Endodermal cell (in vitro differentiated cells): ENCODE measurements at regions not wholly inside any gene's neighbourhood (a gene's known extent, or its start where the extent isn't known, plus 50 kb on each side); places are given as distances from the start of the nearest gene placed in this dataset.

Source experiments
- DNase-seq: peaks from one replicate; pipeline ENCODE4 v3.0.0-alpha.2; 2017
- H3K27ac ChIP-seq: 2 replicates; pipeline ENCODE4 v1.5.1; 2013; ENCODE audit warnings: mild to moderate bottlenecking, low read depth, low read length, moderate library complexity
- H3K27me3 ChIP-seq: 2 replicates; pipeline ENCODE4 v1.6.1; 2013; ENCODE audit warnings: mild to moderate bottlenecking, low read length, moderate library complexity; ENCODE audit not compliant: insufficient read depth, control insufficient read depth, poor library complexity, severe bottlenecking
- H3K36me3 ChIP-seq: 2 replicates; pipeline ENCODE4 v1.7.0; 2013; ENCODE audit warnings: mild to moderate bottlenecking, low read length, moderate library complexity; ENCODE audit not compliant: control insufficient read depth, insufficient read depth
- H3K4me1 ChIP-seq: one replicate; pipeline ENCODE4 v1.7.0; 2013; ENCODE audit warnings: low read length; ENCODE audit not compliant: control insufficient read depth, insufficient read depth
- H3K4me3 ChIP-seq: 2 replicates; pipeline ENCODE4 v1.5.1; 2013; ENCODE audit warnings: mild to moderate bottlenecking, low read length, moderate library complexity
- H3K9ac ChIP-seq: 2 replicates; pipeline ENCODE4 v1.6.1; 2013; ENCODE audit warnings: mild to moderate bottlenecking, low read length, moderate library complexity; ENCODE audit not compliant: poor library complexity, severe bottlenecking; ENCODE audit errors: extremely low read depth
- H3K9me3 ChIP-seq: 2 replicates; pipeline ENCODE4 v1.6.1; 2013; ENCODE audit warnings: mild to moderate bottlenecking, low read length, moderate library complexity; ENCODE audit not compliant: control insufficient read depth
- H3K27ac Mint-ChIP-seq: 2 replicates; pipeline ENCODE4 v1.8.0; 2020; ENCODE audit warnings: mixed read lengths
- H3K27me3 Mint-ChIP-seq: 2 replicates; pipeline ENCODE4 v1.8.0; 2021; ENCODE audit warnings: mild to moderate bottlenecking, mixed read lengths; ENCODE audit not compliant: insufficient read depth
- H3K36me3 Mint-ChIP-seq: 2 replicates; pipeline ENCODE4 v1.8.0; 2020; ENCODE audit warnings: low read depth, mixed read lengths
- H3K4me1 Mint-ChIP-seq: 2 replicates; pipeline ENCODE4 v1.8.0; 2020; ENCODE audit warnings: mixed read lengths
- H3K4me3 Mint-ChIP-seq: 2 replicates; pipeline ENCODE4 v1.8.0; 2020; ENCODE audit warnings: mild to moderate bottlenecking, moderate library complexity, mixed read lengths
- H3K9me3 Mint-ChIP-seq: 2 replicates; pipeline ENCODE4 v1.8.0; 2020; ENCODE audit warnings: mild to moderate bottlenecking, mixed read lengths
- WGBS, 2 experiments: methylation state at CpG; one replicate each; pipeline versions ENCODE4 v1.1.5 to v1.1.7; 2013; ENCODE audit warnings: missing lambda C conversion rate in 2 of 2, mixed read lengths in 1 of 2; ENCODE audit not compliant: insufficient coverage in 1 of 2, insufficient read length in 1 of 2; 5-methylcytosine and 5-hydroxymethylcytosine counted together
- TF ChIP-seq, protein P1 (sequence below): fragments of 200-600 bp; sonication (generic); conservative IDR thresholded peaks from 2 replicates; pipeline ENCODE4 v1.5.0; 2021; ENCODE audit warnings: antibody characterized with exemption, mild to moderate bottlenecking

- Histone ChIP-seq H3K9ac (no peak overlapping the region), H3K27ac (no peak overlapping the region), H3K9me3 (no peaks in the 10 kb centered on the region), H3K27me3 (no peaks in the 10 kb centered on the region), H3K4me3 (no peak overlapping the region), H3K4me1 (no peaks in the 10 kb centered on the region), H3K36me3 (no peaks in the 10 kb centered on the region)
- Mint-ChIP-seq H3K27ac (no peak overlapping the region), H3K27me3 (no peaks in the 10 kb centered on the region), H3K9me3 (no peaks in the 10 kb centered on the region), H3K4me3 (no peak overlapping the region), H3K36me3 (no peaks in the 10 kb centered on the region), H3K4me1 (no peaks in the 10 kb centered on the region)
- TF ChIP-seq, protein P1, sequence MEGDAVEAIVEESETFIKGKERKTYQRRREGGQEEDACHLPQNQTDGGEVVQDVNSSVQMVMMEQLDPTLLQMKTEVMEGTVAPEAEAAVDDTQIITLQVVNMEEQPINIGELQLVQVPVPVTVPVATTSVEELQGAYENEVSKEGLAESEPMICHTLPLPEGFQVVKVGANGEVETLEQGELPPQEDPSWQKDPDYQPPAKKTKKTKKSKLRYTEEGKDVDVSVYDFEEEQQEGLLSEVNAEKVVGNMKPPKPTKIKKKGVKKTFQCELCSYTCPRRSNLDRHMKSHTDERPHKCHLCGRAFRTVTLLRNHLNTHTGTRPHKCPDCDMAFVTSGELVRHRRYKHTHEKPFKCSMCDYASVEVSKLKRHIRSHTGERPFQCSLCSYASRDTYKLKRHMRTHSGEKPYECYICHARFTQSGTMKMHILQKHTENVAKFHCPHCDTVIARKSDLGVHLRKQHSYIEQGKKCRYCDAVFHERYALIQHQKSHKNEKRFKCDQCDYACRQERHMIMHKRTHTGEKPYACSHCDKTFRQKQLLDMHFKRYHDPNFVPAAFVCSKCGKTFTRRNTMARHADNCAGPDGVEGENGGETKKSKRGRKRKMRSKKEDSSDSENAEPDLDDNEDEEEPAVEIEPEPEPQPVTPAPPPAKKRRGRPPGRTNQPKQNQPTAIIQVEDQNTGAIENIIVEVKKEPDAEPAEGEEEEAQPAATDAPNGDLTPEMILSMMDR, result no peak
- WGBS, 2 experiments, result 87 to 88% methylated on average over 4 of the region's 4 CpGs
- DNase-seq, result no peak
These were observed 259.7 kb downstream of the NKX6-1 start for GRCh38 chr4:84239278-84239845.

DNA sequence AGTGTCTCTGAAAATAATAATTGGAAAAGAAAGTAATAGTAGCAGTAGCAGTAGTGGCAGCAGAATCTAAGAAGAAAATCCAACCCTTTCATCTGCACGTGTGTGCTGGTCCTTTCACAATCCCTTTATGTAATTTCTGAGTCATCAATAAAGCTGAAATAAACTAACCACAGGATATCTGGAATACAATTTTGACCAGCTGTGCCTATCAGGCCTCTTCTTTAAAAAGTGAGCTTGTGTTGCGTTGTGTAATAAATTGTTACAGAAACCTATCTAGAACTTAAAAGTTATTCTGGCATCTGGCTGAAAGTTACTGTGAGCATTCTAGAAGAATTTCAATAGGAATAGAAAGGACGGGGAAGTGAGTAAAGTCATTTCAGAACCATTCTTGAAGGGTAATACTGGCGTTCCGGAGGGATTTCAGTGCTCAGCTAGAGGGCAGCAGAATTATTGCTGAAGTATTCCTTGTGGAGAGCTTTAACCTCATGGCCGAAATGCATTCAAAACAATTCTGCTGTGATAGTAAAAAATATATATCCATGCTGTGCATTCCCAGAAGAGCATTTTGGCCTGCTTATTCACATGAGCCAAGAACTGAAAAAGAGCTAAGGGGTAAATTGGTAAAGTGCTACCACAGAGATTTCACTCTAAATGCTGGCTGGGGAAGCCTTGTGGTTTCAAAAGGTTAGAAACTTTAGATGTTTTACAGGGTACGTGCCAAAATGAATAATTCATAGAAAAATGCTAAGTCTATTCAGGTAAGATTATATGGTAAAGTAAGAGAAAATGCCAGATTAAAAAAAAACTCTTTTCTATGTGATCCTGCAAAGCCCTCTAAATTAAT lies 260.6 kb downstream of the NKX6-1 start:
- Mint-ChIP-seq H3K4me1 (no peaks in the 10 kb centered on the region), H3K27me3 (no peaks in the 10 kb centered on the region), H3K36me3 (no peaks in the 10 kb centered on the region), H3K4me3 (no peak overlapping the region), H3K9me3 (no peaks in the 10 kb centered on the region), H3K27ac (no peak overlapping the region)
- Histone ChIP-seq H3K4me1 (no peaks in the 10 kb centered on the region), H3K27me3 (no peaks in the 10 kb centered on the region), H3K9ac (no peak overlapping the region), H3K4me3 (no peak overlapping the region), H3K36me3 (no peaks in the 10 kb centered on the region), H3K9me3 (no peaks in the 10 kb centered on the region), H3K27ac (no peak overlapping the region)
- TF ChIP-seq, protein P1, result peak; percentile 22
- WGBS, 2 experiments, result 85 to 86% methylated on average over 5 to 7 of the region's 7 CpGs
- DNase-seq, result no peak

DNA sequence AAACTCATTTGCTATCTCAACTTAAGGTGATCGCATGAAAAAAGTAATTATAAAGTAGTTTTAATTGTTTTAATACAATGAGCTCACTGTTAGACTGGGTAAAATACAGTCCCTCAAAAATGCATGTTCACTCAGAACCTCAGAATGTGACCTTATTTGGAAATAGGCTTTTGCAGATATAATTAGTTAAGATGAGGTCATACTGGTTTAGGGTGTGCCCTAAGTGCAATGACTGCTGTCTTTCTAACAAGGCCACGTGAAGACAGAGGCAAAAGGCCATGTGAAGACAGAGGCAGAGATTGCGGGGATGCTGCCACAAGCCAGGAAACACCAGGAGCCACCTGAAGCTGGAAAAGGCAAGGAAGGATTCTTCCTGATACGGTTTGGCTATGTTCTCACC lies 262.1 kb downstream of the NKX6-1 start:
- H3K27ac ChIP-seq, result no peak overlapping the region
- H3K4me3 ChIP-seq, result no peak overlapping the region
- no peak overlapping the region for H3K27ac Mint-ChIP-seq
- H3K4me3 Mint-ChIP-seq, result no peak overlapping the region
- H3K4me1 Mint-ChIP-seq, result no peaks in the 10 kb centered on the region
- DNase-seq, result no peak
- no peaks in the 10 kb centered on the region for H3K4me1 ChIP-seq
- no peaks in the 10 kb centered on the region for H3K9me3 Mint-ChIP-seq
- H3K27me3 ChIP-seq, result no peaks in the 10 kb centered on the region
- H3K27me3 Mint-ChIP-seq, result no peaks in the 10 kb centered on the region
- no peak overlapping the region for H3K9ac ChIP-seq
- no peaks in the 10 kb centered on the region for H3K36me3 Mint-ChIP-seq
- TF ChIP-seq, protein P1, result no peak
- H3K36me3 ChIP-seq, result no peaks in the 10 kb centered on the region
- no peaks in the 10 kb centered on the region for H3K9me3 ChIP-seq
- WGBS, 2 experiments, result 84 to 97% methylated on average over 3 to 4 of the region's 4 CpGs
